BLaER1 treated with 17β-estradiol and CSF1 and Interleukin-3, amounts not matched to agents 10 nM and 100 nM (cell line): ENCODE measurements at regions not wholly inside any gene's neighbourhood (a gene's known extent, or its start where the extent isn't known, plus 50 kb on each side); places are given as distances from the start of the nearest gene placed in this dataset.

ENCODE experiments used
- H3K27ac ChIP-seq, 11 experiments: shearing (Covaris generic); formaldehyde crosslinking; 2 replicates each; pipeline ENCODE4 v1.8.1; 2022
- H3K27me3 ChIP-seq, 11 experiments: shearing (Covaris generic); formaldehyde crosslinking; 2 replicates each; pipeline ENCODE4 v1.8.1; 2022
- H3K36me3 ChIP-seq, 11 experiments: shearing (Covaris generic); formaldehyde crosslinking; 2 replicates each; pipeline ENCODE4 v1.8.1; 2022
- H3K4me1 ChIP-seq, 10 experiments: shearing (Covaris generic); formaldehyde crosslinking; 2 replicates each; pipeline ENCODE4 v1.8.1; 2022
- H3K4me2 ChIP-seq, 11 experiments: shearing (Covaris generic); formaldehyde crosslinking; 2 replicates each; pipeline ENCODE4 v1.8.1; 2022
- H3K4me3 ChIP-seq, 10 experiments: shearing (Covaris generic); formaldehyde crosslinking; 2 replicates each; pipeline ENCODE4 v1.8.1; 2022
- H3K9ac ChIP-seq, 11 experiments: shearing (Covaris generic); formaldehyde crosslinking; 2 replicates each; pipeline ENCODE4 v1.8.1; 2022
- H3K9me3 ChIP-seq, 11 experiments: shearing (Covaris generic); formaldehyde crosslinking; replicated peaks in 1 of 11; 2 replicates each; pipeline ENCODE4 v1.8.1; 2022
- H4K20me1 ChIP-seq, 11 experiments: shearing (Covaris generic); formaldehyde crosslinking; 2 replicates each; pipeline ENCODE4 v1.8.1; 2022
- Cebpa-rat ChIP-seq, 11 experiments: shearing (Covaris generic); IDR thresholded peaks; 2 replicates each; pipeline ENCODE4 v1.8.1; 2022

GRCh38 chr1:81577004-81577697, 223.6 kb upstream of the ADGRL2 start:
- TF ChIP-seq Cebpa-rat (IDR thresholded peaks at IDR 0.05) = no peak
- Histone ChIP-seq H3K9me3 (no peaks in the 10 kb centered on the region), H3K27ac (no peak overlapping the region), H4K20me1 (no peaks in the 10 kb centered on the region), H3K4me2 (no peak overlapping the region), H3K36me3 (no peaks in the 10 kb centered on the region), H3K4me1 (peaks cover 0 to 21% (median 15%) of the 10 kb centered on the region in 10 experiments; a peak in 14 of 20 replicates), H3K27me3 (no peaks in the 10 kb centered on the region), H3K4me3 (no peak overlapping the region), H3K9ac (no peak overlapping the region)

- no peaks in the 10 kb centered on the region for H3K9me3 ChIP-seq
- H4K20me1 ChIP-seq = no peaks in the 10 kb centered on the region
- no peak overlapping the region for H3K9ac ChIP-seq
- peak overlapping the region in 4 of 11 experiments; percentile 14 to 46 (median 30); a peak in 4 of 22 replicates for H3K27ac ChIP-seq
- H3K4me2 ChIP-seq = peak overlapping the region in 9 of 11 experiments; percentile 34 to 72 (median 66); a peak in 17 of 22 replicates
- no peaks in the 10 kb centered on the region for H3K36me3 ChIP-seq
- TF ChIP-seq Cebpa-rat (IDR thresholded peaks at IDR 0.05) = no peak
- H3K4me3 ChIP-seq = no peak overlapping the region
- H3K27me3 ChIP-seq = no peaks in the 10 kb centered on the region
- H3K4me1 ChIP-seq = peaks cover 0 to 21% (median 15%) of the 10 kb centered on the region in 10 experiments; a peak in 14 of 20 replicates
These were observed 226.3 kb upstream of the ADGRL2 start for GRCh38 chr1:81574408-81574807.

DNA sequence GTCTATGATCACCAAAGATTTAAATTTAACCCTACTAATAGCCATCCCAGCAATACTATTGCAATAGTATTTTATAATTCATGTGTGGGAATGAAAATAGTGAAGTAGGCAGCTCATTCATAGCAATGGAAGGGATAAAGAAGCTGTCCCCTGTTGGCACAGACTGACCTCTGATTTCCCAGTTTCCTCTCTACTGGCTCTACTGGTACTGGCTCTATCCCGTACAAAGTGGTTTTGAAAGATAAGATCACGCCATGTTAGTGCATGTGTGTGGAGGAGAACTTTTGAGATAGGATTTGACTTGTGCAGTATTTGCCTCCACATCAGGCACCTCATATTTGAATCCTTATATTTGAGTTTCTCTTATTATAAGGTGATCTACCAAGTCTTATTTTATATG, 227.3 kb upstream of the ADGRL2 start:
- no peaks in the 10 kb centered on the region for H4K20me1 ChIP-seq
- no peaks in the 10 kb centered on the region for H3K36me3 ChIP-seq
- H3K4me2 ChIP-seq = peak overlapping the region in 6 of 11 experiments; percentile 13 to 72 (median 67); a peak in 9 of 22 replicates
- H3K27me3 ChIP-seq = no peaks in the 10 kb centered on the region
- no peaks in the 10 kb centered on the region for H3K9me3 ChIP-seq
- H3K4me1 ChIP-seq = peaks cover 0 to 21% (median 15%) of the 10 kb centered on the region in 10 experiments; a peak in 14 of 20 replicates
- H3K4me3 ChIP-seq = no peak overlapping the region
- no peak overlapping the region; a peak in 1 of 22 replicates for H3K27ac ChIP-seq
- no peak for TF ChIP-seq Cebpa-rat (IDR thresholded peaks at IDR 0.05)
- H3K9ac ChIP-seq = no peak overlapping the region

GRCh38 chr1:81571946-81572345, 228.8 kb upstream of the ADGRL2 start:
- Histone ChIP-seq H3K4me2 (no peak overlapping the region), H3K4me3 (no peak overlapping the region), H3K4me1 (peaks cover 0 to 21% (median 15%) of the 10 kb centered on the region in 10 experiments; a peak in 14 of 20 replicates), H3K9me3 (no peaks in the 10 kb centered on the region), H3K27me3 (no peaks in the 10 kb centered on the region), H4K20me1 (no peaks in the 10 kb centered on the region), H3K27ac (no peak overlapping the region), H3K36me3 (no peaks in the 10 kb centered on the region), H3K9ac (no peak overlapping the region)
- TF ChIP-seq Cebpa-rat (IDR thresholded peaks at IDR 0.05) = no peak

- H3K9me3 ChIP-seq = no peaks in the 10 kb centered on the region
- H3K27me3 ChIP-seq = no peaks in the 10 kb centered on the region
- no peak overlapping the region for H3K9ac ChIP-seq
- no peak overlapping the region for H3K27ac ChIP-seq
- no peak overlapping the region for H3K4me3 ChIP-seq
- TF ChIP-seq Cebpa-rat (IDR thresholded peaks at IDR 0.05) = no peak
- no peaks in the 10 kb centered on the region for H3K36me3 ChIP-seq
- H4K20me1 ChIP-seq = no peaks in the 10 kb centered on the region
- no peak overlapping the region for H3K4me2 ChIP-seq
- peaks cover 0 to 18% (median 14%) of the 10 kb centered on the region in 10 experiments; a peak in 14 of 20 replicates for H3K4me1 ChIP-seq
These were observed 231.0 kb upstream of the ADGRL2 start for GRCh38 chr1:81569761-81570160.

GRCh38 chr1:81563632-81564031, 237.1 kb upstream of the ADGRL2 start:
- Histone ChIP-seq H3K36me3 (no peaks in the 10 kb centered on the region), H4K20me1 (no peaks in the 10 kb centered on the region), H3K4me2 (no peak overlapping the region), H3K27me3 (no peaks in the 10 kb centered on the region), H3K4me3 (no peak overlapping the region), H3K9ac (no peak overlapping the region), H3K4me1 (peaks cover 0 to 4% (median 0%) of the 10 kb centered on the region in 10 experiments; a peak in 1 of 20 replicates), H3K9me3 (peaks cover 0 to 4% (median 0%) of the 10 kb centered on the region in 11 experiments; a peak in 1 of 22 replicates), H3K27ac (no peak overlapping the region)
- no peak for TF ChIP-seq Cebpa-rat (IDR thresholded peaks at IDR 0.05)

DNA sequence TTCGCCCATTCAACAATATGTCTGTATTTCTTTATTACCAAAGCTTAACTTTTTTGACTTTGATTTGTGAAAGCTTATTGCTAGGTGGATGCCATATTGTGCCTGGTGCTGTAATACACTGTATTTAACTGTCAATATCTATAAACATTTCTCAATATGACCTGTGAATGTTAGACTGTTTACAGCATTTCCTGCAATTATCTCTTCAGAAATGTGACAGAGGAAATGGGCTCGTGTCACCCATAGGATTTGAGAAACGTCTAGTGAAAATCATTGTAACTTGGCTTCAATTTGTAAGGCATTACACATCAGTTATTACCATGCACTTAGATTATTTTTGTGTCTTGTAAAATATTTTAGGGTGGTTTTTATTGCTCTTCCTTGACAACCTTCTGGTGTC, 237.8 kb upstream of the ADGRL2 start:
- Histone ChIP-seq H3K27me3 (no peaks in the 10 kb centered on the region), H3K27ac (no peak overlapping the region), H3K36me3 (no peaks in the 10 kb centered on the region), H3K4me1 (peaks cover 0 to 4% (median 0%) of the 10 kb centered on the region in 10 experiments; a peak in 1 of 20 replicates), H4K20me1 (no peaks in the 10 kb centered on the region), H3K9me3 (peaks cover 0 to 4% (median 0%) of the 10 kb centered on the region in 11 experiments; a peak in 1 of 22 replicates), H3K4me3 (no peak overlapping the region), H3K9ac (no peak overlapping the region), H3K4me2 (no peak overlapping the region)
- TF ChIP-seq Cebpa-rat (IDR thresholded peaks at IDR 0.05) = no peak

DNA sequence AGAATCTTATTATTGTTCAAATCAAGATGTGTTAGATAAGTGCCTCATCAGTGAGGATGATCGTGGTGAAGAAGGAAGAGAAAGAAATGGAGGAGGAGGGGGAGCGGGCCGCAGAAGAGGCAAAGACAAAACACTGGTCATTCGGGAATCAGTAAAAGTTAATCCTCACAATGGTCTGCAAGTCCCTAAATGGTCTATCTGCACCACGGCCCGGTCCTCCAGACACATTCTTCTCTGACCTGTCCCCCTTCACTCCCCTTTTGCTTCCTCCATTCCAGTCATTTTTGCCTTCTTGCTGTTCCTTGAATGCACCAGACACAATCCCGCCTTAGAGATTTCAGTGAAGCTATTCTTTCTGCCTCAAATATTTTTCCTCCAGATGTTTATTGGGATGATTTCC, 240.1 kb upstream of the ADGRL2 start:
- peaks cover 0 to 4% (median 0%) of the 10 kb centered on the region in 10 experiments; a peak in 1 of 20 replicates for H3K4me1 ChIP-seq
- no peak for TF ChIP-seq Cebpa-rat (IDR thresholded peaks at IDR 0.05)
- no peaks in the 10 kb centered on the region for H3K27me3 ChIP-seq
- H3K4me2 ChIP-seq = no peak overlapping the region
- H3K9me3 ChIP-seq = peaks cover 0 to 4% (median 0%) of the 10 kb centered on the region in 11 experiments; a peak in 1 of 22 replicates
- no peak overlapping the region for H3K27ac ChIP-seq
- H4K20me1 ChIP-seq = no peaks in the 10 kb centered on the region
- no peak overlapping the region for H3K4me3 ChIP-seq
- H3K36me3 ChIP-seq = no peaks in the 10 kb centered on the region
- no peak overlapping the region for H3K9ac ChIP-seq

GRCh38 chr1:81559662-81560350, 240.9 kb upstream of the ADGRL2 start:
- H3K9me3 ChIP-seq = peaks cover 0 to 4% (median 0%) of the 10 kb centered on the region in 11 experiments; a peak in 1 of 22 replicates
- no peak for TF ChIP-seq Cebpa-rat (IDR thresholded peaks at IDR 0.05)
- H3K9ac ChIP-seq = no peak overlapping the region
- no peaks in the 10 kb centered on the region for H4K20me1 ChIP-seq
- H3K4me1 ChIP-seq = peaks cover 0 to 4% (median 0%) of the 10 kb centered on the region in 10 experiments; a peak in 1 of 20 replicates
- H3K4me3 ChIP-seq = no peak overlapping the region
- no peaks in the 10 kb centered on the region for H3K36me3 ChIP-seq
- no peak overlapping the region for H3K4me2 ChIP-seq
- no peak overlapping the region for H3K27ac ChIP-seq
- no peaks in the 10 kb centered on the region for H3K27me3 ChIP-seq
